NCI-H69 (cell line): ENCODE measurements at regions not wholly inside any gene's neighbourhood (a gene's known extent, or its start where the extent isn't known, plus 50 kb on each side); places are given as distances from the start of the nearest gene placed in this dataset.
"Not testable (repeated sequence)": the region's sequence is repeated elsewhere in the genome, so short reads cannot be mapped to it uniquely, and the experiment has no call there.

ENCODE experiments used
- DNase-seq: peaks from one replicate; lab custom pipeline; 2025; lab: John Stamatoyannopoulos, UW

- peak; percentile 88 for DNase-seq
These were observed 125.7 kb upstream of the PBX1 start for GRCh38 chr1:164433141-164433817.

GRCh38 chr1:164433818-164434170 lies 125.2 kb upstream of the PBX1 start:
- no peak for DNase-seq

DNA sequence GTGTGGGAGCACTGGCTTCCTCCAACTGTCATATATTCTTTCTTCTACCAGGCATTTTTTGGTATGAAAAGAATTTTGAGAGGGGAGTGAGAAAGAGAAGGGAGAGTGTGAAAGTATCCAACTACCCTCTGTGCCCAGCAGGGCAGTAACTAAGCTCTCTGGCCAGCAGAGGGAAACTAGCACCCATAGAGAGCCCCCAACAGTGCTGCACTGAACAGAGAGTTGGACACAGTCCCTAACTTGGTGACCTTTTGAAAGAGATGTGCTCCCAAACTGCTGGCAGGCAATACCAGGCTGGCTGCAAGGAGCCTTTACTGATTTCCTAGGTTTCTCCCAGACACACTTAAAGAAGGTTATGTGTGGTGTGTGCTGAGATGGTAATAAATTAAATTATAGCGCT lies 118.8 kb upstream of the PBX1 start:
- DNase-seq, result peak; percentile 61

DNA sequence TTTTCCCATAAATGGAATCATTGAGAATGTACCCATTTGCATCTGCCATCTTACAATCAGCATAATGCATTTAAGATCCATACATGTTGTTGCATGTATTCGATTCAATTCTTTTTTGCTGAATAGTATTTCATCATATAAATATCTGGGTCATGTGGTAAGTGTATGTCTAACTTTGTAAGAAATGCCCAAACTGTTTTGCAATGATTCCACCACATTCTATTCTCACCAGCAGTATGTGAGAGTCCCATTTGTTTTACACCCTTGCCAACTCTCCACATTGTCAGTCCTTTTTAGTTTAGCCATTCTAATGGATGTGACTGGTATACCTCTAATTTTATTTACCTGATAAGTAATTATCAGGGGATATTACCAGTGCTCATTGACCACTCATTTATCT lies 115.8 kb upstream of the PBX1 start:
- no peak for DNase-seq

- no peak for DNase-seq
These were observed 115.1 kb upstream of the PBX1 start for GRCh38 chr1:164443836-164444235.

DNA sequence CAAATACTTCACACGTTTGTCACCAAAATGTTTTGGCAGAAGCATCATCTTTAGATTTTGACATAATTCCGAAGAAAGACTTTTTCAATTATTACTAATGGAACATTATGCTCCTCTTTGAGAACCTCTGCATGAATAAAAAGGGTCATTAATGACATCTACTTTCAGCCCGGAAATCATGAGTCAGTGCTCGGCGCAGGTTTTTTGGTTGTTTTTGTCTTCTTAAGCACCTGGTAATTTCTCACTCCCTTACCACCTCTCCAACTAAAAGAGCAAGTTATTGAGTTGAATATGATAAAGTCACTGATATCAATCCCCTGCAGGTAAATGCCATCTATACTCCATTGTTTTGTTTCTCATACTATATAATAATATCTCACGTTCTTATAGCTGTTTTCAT lies 113.0 kb upstream of the PBX1 start:
- DNase-seq, result no peak

DNA sequence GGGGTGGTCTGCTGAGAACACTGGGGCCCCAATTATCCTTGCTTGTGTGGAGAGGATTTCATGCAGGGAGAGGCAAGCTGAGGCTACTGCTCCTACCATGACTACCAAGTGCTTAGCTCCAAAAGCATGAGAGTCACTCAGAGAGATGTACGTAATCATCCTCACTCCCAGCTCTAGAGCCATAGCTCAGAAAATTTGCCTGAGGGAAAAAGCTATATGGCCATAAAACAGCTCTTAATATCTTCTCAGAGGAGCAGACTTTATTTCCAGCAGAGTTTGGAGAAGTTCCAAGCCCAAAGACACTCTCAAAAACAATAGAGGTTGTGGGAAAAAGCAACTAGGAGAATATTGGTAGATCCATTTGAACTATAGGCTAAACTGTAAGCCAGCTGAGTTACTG lies 106.4 kb upstream of the PBX1 start:
- DNase-seq, result peak; percentile 95

DNA sequence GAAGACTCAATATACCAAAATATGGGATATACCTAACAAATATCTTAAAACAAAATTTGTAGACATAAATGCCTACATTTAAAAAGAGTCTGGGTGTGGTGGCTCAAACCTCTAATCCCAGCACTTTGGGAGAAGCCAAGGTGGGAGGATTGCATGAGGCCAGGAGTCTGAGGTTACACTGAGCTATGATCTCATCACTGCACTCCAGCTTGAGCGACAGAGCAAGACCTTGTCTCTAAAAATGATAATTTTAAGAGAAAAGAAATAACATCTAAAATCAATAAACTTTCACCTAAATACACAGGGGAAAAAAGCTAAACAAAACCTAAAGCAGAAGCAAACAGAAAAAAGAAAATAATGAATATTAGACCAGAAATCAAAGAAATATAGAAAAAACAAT lies 102.7 kb upstream of the PBX1 start:
- no peak for DNase-seq

GRCh38 chr1:164459176-164459575 lies 99.8 kb upstream of the PBX1 start:
- DNase-seq, result not testable (repeated sequence)

DNA sequence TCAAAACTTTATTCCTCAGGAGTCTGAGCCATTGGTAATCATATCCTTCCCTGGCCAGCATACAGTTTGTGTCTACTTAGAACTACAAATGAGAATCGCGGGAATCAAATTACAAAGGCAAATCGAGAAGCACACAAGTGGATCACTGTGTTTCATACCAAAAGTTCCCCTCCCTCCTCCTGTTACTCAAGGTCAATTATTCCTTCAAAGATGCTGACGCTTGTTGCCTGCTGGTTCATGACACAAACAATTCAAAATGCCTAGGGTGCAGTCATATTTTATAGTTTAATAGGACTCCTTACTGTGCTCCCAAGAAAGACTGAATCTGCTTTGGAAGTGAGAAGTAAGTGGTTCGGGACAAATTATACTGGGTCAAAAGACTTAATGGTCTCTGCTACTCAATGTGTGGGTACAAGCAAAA lies 93.0 kb upstream of the PBX1 start:
- DNase-seq, result no peak

- no peak for DNase-seq
These were observed 92.6 kb upstream of the PBX1 start for GRCh38 chr1:164466429-164466828.

DNA sequence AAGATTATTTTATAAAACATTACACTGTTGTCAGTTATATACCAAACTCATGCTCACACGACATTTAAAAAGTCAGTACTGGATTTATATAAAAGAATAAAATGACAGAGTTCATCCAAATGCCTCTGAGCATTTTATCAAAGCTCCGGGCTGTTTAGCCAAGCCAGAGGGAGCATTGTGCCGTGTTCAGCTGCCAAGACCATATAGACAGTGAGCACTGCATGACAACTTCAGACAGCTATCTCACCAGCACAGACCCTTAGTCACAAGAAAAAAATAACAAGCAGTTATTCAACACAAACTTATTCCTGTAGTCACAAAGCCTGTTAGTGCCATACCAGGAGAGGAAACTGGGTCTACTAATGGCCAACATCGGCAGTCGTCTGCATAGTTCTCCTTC lies 88.0 kb upstream of the PBX1 start:
- no peak for DNase-seq

GRCh38 chr1:164472841-164473240 lies 86.1 kb upstream of the PBX1 start:
- no peak for DNase-seq

DNA sequence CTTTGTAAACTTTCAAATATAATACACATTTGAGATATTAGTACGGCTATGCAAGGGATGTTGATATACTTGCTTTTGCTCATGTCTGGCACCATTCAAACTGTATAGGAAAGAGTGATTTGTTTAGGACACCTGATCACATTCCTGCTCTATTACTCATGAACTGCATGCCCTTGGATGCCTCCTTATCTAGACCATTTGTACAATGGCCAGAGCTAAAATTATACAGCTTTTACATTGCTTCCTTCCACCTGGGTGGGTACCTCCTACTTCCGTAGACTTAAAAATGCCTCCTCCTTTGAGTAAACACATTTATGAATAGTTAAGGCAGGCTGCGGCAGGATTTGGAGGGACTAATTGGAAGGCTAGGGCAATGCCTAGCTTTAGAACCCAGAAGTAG lies 85.4 kb upstream of the PBX1 start:
- DNase-seq, result peak; percentile 82

GRCh38 chr1:164475834-164476233 lies 83.2 kb upstream of the PBX1 start:
- peak; percentile 13 for DNase-seq

GRCh38 chr1:164477343-164477742 lies 81.6 kb upstream of the PBX1 start:
- no peak for DNase-seq

- no peak for DNase-seq
These were observed 79.7 kb upstream of the PBX1 start for GRCh38 chr1:164479242-164479641.

DNA sequence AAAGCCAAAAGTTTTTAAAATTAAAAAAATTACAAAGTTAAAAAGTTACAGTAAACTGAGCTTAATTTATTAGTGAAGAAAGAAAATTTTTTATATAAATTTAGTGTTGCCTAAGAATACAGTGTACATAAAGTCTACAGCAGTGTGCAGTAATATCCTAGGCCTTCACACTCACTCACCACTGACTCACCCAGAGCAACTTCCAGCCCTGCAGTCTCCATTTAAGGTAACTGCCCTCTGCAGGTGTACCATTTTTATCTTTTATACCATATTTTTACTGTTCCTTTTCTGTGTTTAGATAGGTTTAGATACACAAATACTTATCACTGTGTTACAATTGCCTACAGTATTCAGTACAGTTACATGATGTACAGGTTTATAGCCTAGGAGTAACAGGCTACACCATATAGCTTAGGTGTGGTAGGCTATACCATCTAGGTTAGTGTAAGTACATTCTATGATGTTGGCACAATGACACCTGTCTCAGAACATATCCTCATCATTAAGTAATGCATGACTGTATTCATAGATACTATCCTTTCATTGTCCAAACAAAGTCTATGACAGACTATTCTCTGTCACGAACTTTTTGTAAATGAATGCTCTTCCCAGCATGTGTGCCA lies 78.6 kb upstream of the PBX1 start:
- DNase-seq, result no peak

GRCh38 chr1:164495905-164496304 lies 63.1 kb upstream of the PBX1 start:
- peak; percentile 56 for DNase-seq

DNA sequence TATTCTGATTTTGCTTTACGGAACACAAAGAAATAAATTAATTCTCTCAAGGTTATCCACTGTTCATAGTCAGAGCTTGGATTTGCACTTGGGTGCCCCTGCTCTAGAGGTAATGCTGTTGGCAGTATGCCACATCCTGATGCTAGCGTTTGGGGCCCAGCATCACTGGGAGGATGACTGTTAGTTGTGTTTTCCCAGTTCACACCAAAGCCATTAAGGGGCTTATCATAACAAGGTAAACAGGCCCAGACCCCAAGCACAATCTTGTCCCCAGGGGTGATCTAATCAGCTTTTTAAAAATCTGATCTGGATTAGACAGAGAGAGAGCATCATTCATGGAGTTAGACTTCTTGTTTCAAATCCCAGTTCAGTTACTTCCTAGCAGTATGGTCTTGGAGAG lies 60.2 kb upstream of the PBX1 start:
- peak; percentile 43 for DNase-seq

GRCh38 chr1:164504749-164505148 lies 54.2 kb upstream of the PBX1 start:
- no peak for DNase-seq
